ENCODE measurements at regions not wholly inside any gene's neighbourhood (a gene's known extent, or its start where the extent isn't known, plus 50 kb on each side); places are given as distances from the start of the nearest gene placed in this dataset.
"Not testable (repeated sequence)": the region's sequence is repeated elsewhere in the genome, so short reads cannot be mapped to it uniquely, and the experiment has no call there.

GRCh38 chr20:55641497-55641896 is 363.8 kb downstream of the CBLN4 start:
- no peak overlapping the region for H3K4me3 ChIP-seq
- TF ChIP-seq Cebpa-rat (IDR thresholded peaks at IDR 0.05), result no peak
- H3K27ac ChIP-seq, result no peak overlapping the region
- H3K4me1 ChIP-seq, result peaks cover 0 to 15% (median 9%) of the 10 kb centered on the region in 10 experiments; a peak in 13 of 20 replicates
- peak overlapping the region in 8 of 11 experiments; percentile 21 to 68 (median 46); a peak in 14 of 22 replicates for H3K4me2 ChIP-seq
- no peaks in the 10 kb centered on the region for H3K27me3 ChIP-seq
- no peak overlapping the region for H3K9ac ChIP-seq
- H4K20me1 ChIP-seq, result no peaks in the 10 kb centered on the region
- no peaks in the 10 kb centered on the region for H3K36me3 ChIP-seq
- H3K9me3 ChIP-seq (replicated peaks in 1 of 11), result no peaks in the 10 kb centered on the region

GRCh38 chr20:55635870-55636269 is 369.4 kb downstream of the CBLN4 start:
- TF ChIP-seq Cebpa-rat (IDR thresholded peaks at IDR 0.05), result no peak
- peaks cover 0 to 2% (median under 1%) of the 10 kb centered on the region in 10 experiments; a peak in 6 of 20 replicates for H3K4me1 ChIP-seq

GRCh38 chr20:55632592-55632991 is 372.7 kb downstream of the CBLN4 start:
- Histone ChIP-seq H3K4me2 (no peak overlapping the region), H3K27me3 (no peaks in the 10 kb centered on the region), H4K20me1 (no peaks in the 10 kb centered on the region), H3K9me3 (replicated peaks in 1 of 11) (no peaks in the 10 kb centered on the region), H3K9ac (no peak overlapping the region), H3K4me3 (no peak overlapping the region), H3K4me1 (no peaks in the 10 kb centered on the region), H3K36me3 (no peaks in the 10 kb centered on the region), H3K27ac (no peak overlapping the region)
- TF ChIP-seq Cebpa-rat (IDR thresholded peaks at IDR 0.05), result no peak

More at GRCh38 chr20:55635870-55636269, 369.4 kb downstream of the CBLN4 start:
- Histone ChIP-seq H3K27me3 (no peaks in the 10 kb centered on the region), H3K36me3 (no peaks in the 10 kb centered on the region), H4K20me1 (no peaks in the 10 kb centered on the region), H3K9me3 (replicated peaks in 1 of 11) (no peaks in the 10 kb centered on the region), H3K9ac (no peak overlapping the region), H3K4me2 (no peak overlapping the region), H3K27ac (no peak overlapping the region), H3K4me3 (no peak overlapping the region)

GRCh38 chr20:55629143-55629542 is 376.2 kb downstream of the CBLN4 start:
- H3K4me2 ChIP-seq; H3K27ac ChIP-seq; H3K4me3 ChIP-seq; H3K9me3 ChIP-seq (replicated peaks in 1 of 11); H3K4me1 ChIP-seq; H3K27me3 ChIP-seq; H4K20me1 ChIP-seq; H3K9ac ChIP-seq; H3K36me3 ChIP-seq: not testable (repeated sequence)

- Histone ChIP-seq H3K4me2 (no peak overlapping the region), H3K9ac (no peak overlapping the region), H3K9me3 (replicated peaks in 1 of 11) (peaks cover 2 to 7% (median 4%) of the 10 kb centered on the region in 11 experiments; a peak in 19 of 22 replicates), H3K27ac (no peak overlapping the region), H3K4me3 (no peak overlapping the region), H3K4me1 (no peaks in the 10 kb centered on the region), H3K36me3 (no peaks in the 10 kb centered on the region), H4K20me1 (no peaks in the 10 kb centered on the region), H3K27me3 (no peaks in the 10 kb centered on the region)
- TF ChIP-seq Cebpa-rat (IDR thresholded peaks at IDR 0.05), result no peak
Observed at GRCh38 chr20:55626716-55627115, 378.6 kb downstream of the CBLN4 start.

- H4K20me1 ChIP-seq, result no peaks in the 10 kb centered on the region
- no peak for TF ChIP-seq Cebpa-rat (IDR thresholded peaks at IDR 0.05)
- no peak overlapping the region for H3K9ac ChIP-seq
- H3K4me3 ChIP-seq, result no peak overlapping the region
- H3K4me2 ChIP-seq, result no peak overlapping the region
- H3K9me3 ChIP-seq (replicated peaks in 1 of 11), result peaks cover under 1 to 6% (median 3%) of the 10 kb centered on the region in 11 experiments; a peak in 20 of 22 replicates
- H3K36me3 ChIP-seq, result no peaks in the 10 kb centered on the region
- no peaks in the 10 kb centered on the region for H3K4me1 ChIP-seq
- no peak overlapping the region for H3K27ac ChIP-seq
- H3K27me3 ChIP-seq, result no peaks in the 10 kb centered on the region
Observed at GRCh38 chr20:55616367-55616766, 389.0 kb downstream of the CBLN4 start.

GRCh38 chr20:55615818-55616217 is 389.5 kb downstream of the CBLN4 start:
- H3K9me3 ChIP-seq (replicated peaks in 1 of 11), result peaks cover 0 to 2% (median 0%) of the 10 kb centered on the region in 11 experiments; a peak in 2 of 22 replicates
- H3K27me3 ChIP-seq, result no peaks in the 10 kb centered on the region
- H3K36me3 ChIP-seq, result no peaks in the 10 kb centered on the region
- TF ChIP-seq Cebpa-rat (IDR thresholded peaks at IDR 0.05), result no peak
- no peak overlapping the region for H3K9ac ChIP-seq
- no peak overlapping the region for H3K27ac ChIP-seq
- no peaks in the 10 kb centered on the region for H4K20me1 ChIP-seq
- H3K4me2 ChIP-seq, result no peak overlapping the region
- H3K4me3 ChIP-seq, result no peak overlapping the region
- H3K4me1 ChIP-seq, result no peaks in the 10 kb centered on the region

- Histone ChIP-seq H3K9ac (no peak overlapping the region), H3K27me3 (no peaks in the 10 kb centered on the region), H3K4me2 (no peak overlapping the region), H3K4me3 (no peak overlapping the region), H4K20me1 (no peaks in the 10 kb centered on the region), H3K36me3 (no peaks in the 10 kb centered on the region), H3K9me3 (replicated peaks in 1 of 11) (peaks cover 0 to 2% (median 0%) of the 10 kb centered on the region in 11 experiments; a peak in 2 of 22 replicates), H3K4me1 (no peaks in the 10 kb centered on the region), H3K27ac (no peak overlapping the region)
- no peak for TF ChIP-seq Cebpa-rat (IDR thresholded peaks at IDR 0.05)
Observed at GRCh38 chr20:55614220-55614757, 391.0 kb downstream of the CBLN4 start.

- H4K20me1 ChIP-seq, result no peaks in the 10 kb centered on the region
- no peak for TF ChIP-seq Cebpa-rat (IDR thresholded peaks at IDR 0.05)
- H3K4me3 ChIP-seq, result no peak overlapping the region
Observed at GRCh38 chr20:55610756-55611155, 394.6 kb downstream of the CBLN4 start.

GRCh38 chr20:55605594-55605993 is 399.7 kb downstream of the CBLN4 start:
- H3K4me2 ChIP-seq, result no peak overlapping the region
- no peak overlapping the region for H3K9ac ChIP-seq
- H3K4me3 ChIP-seq, result no peak overlapping the region
- no peaks in the 10 kb centered on the region for H3K27me3 ChIP-seq
- H3K9me3 ChIP-seq (replicated peaks in 1 of 11), result no peaks in the 10 kb centered on the region
- TF ChIP-seq Cebpa-rat (IDR thresholded peaks at IDR 0.05), result no peak
- no peaks in the 10 kb centered on the region for H3K4me1 ChIP-seq
- no peaks in the 10 kb centered on the region for H3K36me3 ChIP-seq
- H4K20me1 ChIP-seq, result no peaks in the 10 kb centered on the region
- no peak overlapping the region for H3K27ac ChIP-seq

More at GRCh38 chr20:55610756-55611155, 394.6 kb downstream of the CBLN4 start:
- peaks cover 0 to 2% (median 0%) of the 10 kb centered on the region in 11 experiments; a peak in 2 of 22 replicates for H3K9me3 ChIP-seq (replicated peaks in 1 of 11)
- no peak overlapping the region for H3K27ac ChIP-seq
- H3K36me3 ChIP-seq, result no peaks in the 10 kb centered on the region
- H3K27me3 ChIP-seq, result no peaks in the 10 kb centered on the region
- no peak overlapping the region for H3K9ac ChIP-seq
- no peaks in the 10 kb centered on the region for H3K4me1 ChIP-seq
- H3K4me2 ChIP-seq, result no peak overlapping the region

Data from BLaER1 treated with 17β-estradiol and CSF1 and Interleukin-3, amounts not matched to agents 10 nM and 100 nM (cell line).